ENCODE measurements at regions not wholly inside any gene's neighbourhood (a gene's known extent, or its start where the extent isn't known, plus 50 kb on each side); places are given as distances from the start of the nearest gene placed in this dataset.

- no peak for TF ChIP-seq MGA (IDR thresholded peaks at IDR 0.05)
- no peak for TF ChIP-seq CHAMP1 (IDR thresholded peaks at IDR 0.05)
- no peak for TF ChIP-seq ZNF609 (CRISPR knock-in tag; IDR thresholded peaks at IDR 0.05; ENCODE audit: borderline replicate concordance)
- no peak for TF ChIP-seq SAFB2 (IDR thresholded peaks at IDR 0.05; ENCODE audit: borderline replicate concordance, low read depth, low read length, severe bottlenecking)
- TF ChIP-seq ZNF551 (CRISPR knock-in tag; IDR thresholded peaks at IDR 0.05), result no peak
- no peak for TF ChIP-seq ZNF253 (CRISPR knock-in tag; conservative IDR thresholded peaks at IDR 0.05)
- TF ChIP-seq GABPB2 (CRISPR knock-in tag; conservative IDR thresholded peaks at IDR 0.05), result no peak
Measured at GRCh38 chr1:202067188-202067974, 55.3 kb upstream of the GPR37L1 start (continued).

Measured in K562 (cell line).